ENCODE measurements at regions not wholly inside any gene's neighbourhood (a gene's known extent, or its start where the extent isn't known, plus 50 kb on each side); places are given as distances from the start of the nearest gene placed in this dataset.

DNA sequence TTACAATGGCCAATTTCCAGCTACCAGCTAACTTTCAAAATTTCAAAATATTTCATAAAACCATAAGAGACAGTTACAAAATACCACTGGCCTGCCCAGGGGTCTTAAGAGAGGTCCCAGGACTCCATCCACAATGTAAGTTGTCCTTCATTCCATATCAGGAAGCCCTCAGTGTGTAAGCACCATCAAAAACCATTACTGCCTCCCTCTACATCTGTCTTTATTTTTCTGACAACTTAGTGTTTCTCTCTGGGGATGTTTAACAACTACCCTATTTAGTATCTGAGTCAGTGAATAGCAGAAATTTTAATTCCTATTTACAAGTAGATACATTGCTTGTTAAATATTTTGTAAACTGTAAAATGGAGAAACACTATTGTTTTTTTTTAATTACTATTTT is 339.3 kb upstream of the ADAMTS5 start:
- TF ChIP-seq, protein P1, sequence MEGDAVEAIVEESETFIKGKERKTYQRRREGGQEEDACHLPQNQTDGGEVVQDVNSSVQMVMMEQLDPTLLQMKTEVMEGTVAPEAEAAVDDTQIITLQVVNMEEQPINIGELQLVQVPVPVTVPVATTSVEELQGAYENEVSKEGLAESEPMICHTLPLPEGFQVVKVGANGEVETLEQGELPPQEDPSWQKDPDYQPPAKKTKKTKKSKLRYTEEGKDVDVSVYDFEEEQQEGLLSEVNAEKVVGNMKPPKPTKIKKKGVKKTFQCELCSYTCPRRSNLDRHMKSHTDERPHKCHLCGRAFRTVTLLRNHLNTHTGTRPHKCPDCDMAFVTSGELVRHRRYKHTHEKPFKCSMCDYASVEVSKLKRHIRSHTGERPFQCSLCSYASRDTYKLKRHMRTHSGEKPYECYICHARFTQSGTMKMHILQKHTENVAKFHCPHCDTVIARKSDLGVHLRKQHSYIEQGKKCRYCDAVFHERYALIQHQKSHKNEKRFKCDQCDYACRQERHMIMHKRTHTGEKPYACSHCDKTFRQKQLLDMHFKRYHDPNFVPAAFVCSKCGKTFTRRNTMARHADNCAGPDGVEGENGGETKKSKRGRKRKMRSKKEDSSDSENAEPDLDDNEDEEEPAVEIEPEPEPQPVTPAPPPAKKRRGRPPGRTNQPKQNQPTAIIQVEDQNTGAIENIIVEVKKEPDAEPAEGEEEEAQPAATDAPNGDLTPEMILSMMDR (conservative IDR thresholded peaks at IDR 0.05; ENCODE audit: low read length): no peak
- no peak for TF ChIP-seq EZH2phosphoT487 (IDR thresholded peaks at IDR 0.05; ENCODE audit: borderline replicate concordance)

Data from Loucy (cell line).